Muscle layer of duodenum (tissue), 2 donors: ENCODE measurements at regions not wholly inside any gene's neighbourhood (a gene's known extent, or its start where the extent isn't known, plus 50 kb on each side); places are given as distances from the start of the nearest gene placed in this dataset.
"Not testable (repeated sequence)": the region's sequence is repeated elsewhere in the genome, so short reads cannot be mapped to it uniquely, and the experiment has no call there.

ENCODE experiments used
- H3K27ac ChIP-seq: one replicate; pipeline ENCODE4 v1.7.0; 2013; ENCODE audit warnings: mild to moderate bottlenecking, low read length
- H3K27me3 ChIP-seq: one replicate; pipeline ENCODE4 v1.7.0; 2013; ENCODE audit warnings: low read depth, mild to moderate bottlenecking, control low read depth, low read length
- H3K36me3 ChIP-seq, 2 donors: one replicate each; pipeline ENCODE4 v1.7.0; 2013; ENCODE audit warnings: low read length in 2 of 2, control low read depth in 1 of 2, mild to moderate bottlenecking in 1 of 2; ENCODE audit not compliant: insufficient read depth in 2 of 2, control insufficient read depth in 1 of 2
- H3K4me1 ChIP-seq, 2 donors: one replicate each; pipeline ENCODE4 v1.7.0; 2013; ENCODE audit warnings: low read length in 2 of 2, mild to moderate bottlenecking in 2 of 2, control low read depth in 1 of 2, moderate library complexity in 1 of 2; ENCODE audit not compliant: insufficient read depth in 2 of 2, control insufficient read depth in 1 of 2
- H3K4me3 ChIP-seq, 2 donors: one replicate each; pipeline ENCODE4 v1.7.0; 2013; ENCODE audit warnings: low read length in 2 of 2, low read depth in 1 of 2, mild to moderate bottlenecking in 1 of 2
- H3K9me3 ChIP-seq, 2 donors: one replicate each; pipeline ENCODE4 v1.7.0; 2013; ENCODE audit warnings: low read length in 2 of 2, control low read depth in 1 of 2, mild to moderate bottlenecking in 1 of 2; ENCODE audit not compliant: control insufficient read depth in 1 of 2
- donor health status: healthy.

DNA sequence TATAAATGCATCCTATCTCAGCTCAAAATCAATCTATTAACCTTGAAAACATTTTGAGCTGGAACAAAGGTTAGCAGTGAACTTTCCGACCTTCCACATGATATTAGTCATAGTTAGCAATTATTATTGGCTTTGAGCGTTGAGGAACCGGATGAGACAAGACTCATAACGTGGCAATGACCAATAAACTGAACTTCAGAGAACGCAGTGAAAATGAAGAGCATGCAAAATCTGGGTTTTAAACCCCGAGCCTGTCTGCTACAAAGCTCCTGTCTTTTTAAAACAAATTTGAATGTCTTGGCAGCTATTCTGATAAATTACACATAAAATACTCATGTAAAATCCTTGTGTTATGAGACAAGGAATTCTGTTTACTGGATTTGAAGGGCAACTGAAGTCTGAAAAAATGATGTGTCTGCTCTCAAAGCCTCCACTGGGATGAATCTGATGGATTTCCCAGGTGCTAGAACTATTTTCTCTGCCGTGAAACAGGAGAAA, 74.7 kb upstream of the ITGB1 start:
- Histone ChIP-seq H3K36me3 (no peaks in the 10 kb centered on the region), H3K27ac (no peak overlapping the region), H3K9me3 (no peaks in the 10 kb centered on the region), H3K27me3 (no peaks in the 10 kb centered on the region), H3K4me1 (no peaks in the 10 kb centered on the region), H3K4me3 (no peak overlapping the region)

DNA sequence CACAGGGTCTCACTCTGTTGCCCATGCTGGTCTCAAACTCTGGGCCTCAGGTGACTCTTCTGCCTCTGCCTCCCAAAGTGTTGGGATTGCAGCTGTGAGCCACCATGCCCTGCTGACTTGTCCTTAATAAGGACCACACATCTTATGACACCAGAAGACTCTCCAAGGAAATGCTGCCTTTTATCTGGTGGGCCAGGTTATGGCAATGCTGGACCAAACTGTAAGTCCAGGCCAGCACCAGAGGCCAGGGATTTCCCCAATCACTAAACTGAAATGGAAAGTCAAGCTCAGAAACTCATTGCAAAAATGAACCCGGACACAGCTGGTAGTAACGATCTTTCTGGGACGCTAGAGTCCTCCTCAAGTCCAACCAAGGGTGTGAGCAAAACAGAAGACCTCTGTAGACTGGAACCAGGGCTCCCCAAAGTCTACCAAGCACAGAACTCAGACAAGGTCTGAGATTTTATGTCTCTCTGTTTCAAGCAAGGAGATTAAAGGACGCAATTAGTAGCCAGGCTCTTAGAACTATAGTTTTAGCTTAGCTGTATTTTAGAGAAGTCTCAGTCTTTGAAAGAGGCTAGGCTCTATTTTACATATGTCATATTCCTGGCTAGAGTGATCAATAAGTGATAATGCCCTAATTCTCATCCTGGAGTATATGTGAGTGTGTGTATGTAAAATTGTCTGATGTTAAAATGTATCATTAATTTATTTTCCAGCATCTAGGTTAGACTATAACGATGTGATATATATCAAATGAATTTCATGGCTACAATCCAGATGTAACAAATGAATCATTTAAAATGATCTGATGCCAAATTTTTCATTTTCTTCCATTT, 74.0 kb upstream of the ITGB1 start:
- no peaks in the 10 kb centered on the region for H3K4me1 ChIP-seq
- no peak overlapping the region for H3K27ac ChIP-seq

DNA sequence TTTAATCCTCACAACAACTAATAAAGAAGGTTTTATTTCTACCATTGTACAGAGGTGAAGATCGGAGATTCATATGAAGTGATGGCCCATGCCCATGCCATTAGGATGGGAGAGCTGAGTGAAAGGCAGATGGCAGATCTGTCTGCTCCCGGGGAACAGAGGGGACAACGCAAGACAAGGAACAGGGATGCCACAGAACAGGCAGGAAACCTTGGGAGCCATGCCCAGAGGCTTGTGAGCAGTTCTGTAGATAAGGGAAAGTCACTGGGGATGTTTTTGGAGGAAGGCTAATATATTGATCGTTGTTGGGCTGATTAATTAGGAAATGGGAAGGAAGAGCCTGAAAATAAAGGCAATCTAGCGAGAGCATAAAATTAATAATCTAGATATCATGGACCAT, 73.1 kb upstream of the ITGB1 start:
- no peak overlapping the region for H3K27ac ChIP-seq
- H3K4me3 ChIP-seq, result no peak overlapping the region
- H3K4me1 ChIP-seq, result peaks cover 0 to 3% of the 10 kb centered on the region in 2 donors
- no peaks in the 10 kb centered on the region for H3K9me3 ChIP-seq
- H3K27me3 ChIP-seq, result no peaks in the 10 kb centered on the region
- H3K36me3 ChIP-seq, result no peaks in the 10 kb centered on the region

More for the DNA sequence above, 74.0 kb upstream of the ITGB1 start:
- Histone ChIP-seq H3K9me3 (no peaks in the 10 kb centered on the region), H3K36me3 (no peaks in the 10 kb centered on the region), H3K27me3 (no peaks in the 10 kb centered on the region), H3K4me3 (no peak overlapping the region)

DNA sequence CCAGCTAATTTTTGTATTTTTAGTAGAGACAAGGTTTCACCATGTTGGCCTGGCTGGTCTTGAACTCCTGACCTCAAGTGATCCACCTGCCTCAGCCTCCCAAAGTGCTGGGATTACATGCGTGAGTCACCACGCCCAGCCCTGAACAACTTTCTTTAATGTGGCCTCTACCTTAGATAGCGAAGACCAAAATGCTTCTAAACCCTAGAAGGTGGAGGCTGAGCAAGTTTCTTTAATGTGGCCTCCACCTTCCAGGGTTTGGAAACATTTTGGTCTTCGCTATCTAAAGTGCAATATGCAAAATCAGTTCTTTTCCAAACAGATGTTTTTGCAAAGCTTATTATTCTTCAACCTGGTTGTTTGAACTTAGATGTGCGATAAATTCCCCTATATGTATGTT, 70.5 kb upstream of the ITGB1 start:
- not testable (repeated sequence) for H3K27ac ChIP-seq, H3K36me3 ChIP-seq, H3K9me3 ChIP-seq, H3K4me3 ChIP-seq, H3K27me3 ChIP-seq, H3K4me1 ChIP-seq

DNA sequence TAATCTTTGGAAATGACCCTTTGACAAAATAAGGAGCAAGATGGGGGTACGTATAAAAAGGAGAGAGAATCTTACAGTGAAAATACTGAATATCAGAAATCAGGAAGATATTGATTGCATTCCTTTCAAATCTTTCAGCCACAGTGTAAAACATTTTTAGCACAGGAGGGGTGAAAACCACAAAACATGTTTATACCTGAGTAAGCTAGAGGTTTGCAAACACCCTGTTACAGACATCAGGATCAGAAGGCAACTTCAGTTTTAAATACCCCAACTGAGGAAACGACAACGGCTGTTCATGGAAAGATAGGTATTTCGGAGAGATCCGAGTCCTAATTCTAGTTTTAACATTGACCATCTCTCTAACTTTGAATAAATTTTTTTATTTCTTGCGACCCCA, 69.1 kb upstream of the ITGB1 start:
- H3K4me3 ChIP-seq, result no peak overlapping the region
- no peak overlapping the region for H3K27ac ChIP-seq
- H3K27me3 ChIP-seq, result no peaks in the 10 kb centered on the region
- H3K36me3 ChIP-seq, result no peaks in the 10 kb centered on the region
- H3K9me3 ChIP-seq, result no peaks in the 10 kb centered on the region
- H3K4me1 ChIP-seq, result peaks cover 0 to 6% of the 10 kb centered on the region in 2 donors

DNA sequence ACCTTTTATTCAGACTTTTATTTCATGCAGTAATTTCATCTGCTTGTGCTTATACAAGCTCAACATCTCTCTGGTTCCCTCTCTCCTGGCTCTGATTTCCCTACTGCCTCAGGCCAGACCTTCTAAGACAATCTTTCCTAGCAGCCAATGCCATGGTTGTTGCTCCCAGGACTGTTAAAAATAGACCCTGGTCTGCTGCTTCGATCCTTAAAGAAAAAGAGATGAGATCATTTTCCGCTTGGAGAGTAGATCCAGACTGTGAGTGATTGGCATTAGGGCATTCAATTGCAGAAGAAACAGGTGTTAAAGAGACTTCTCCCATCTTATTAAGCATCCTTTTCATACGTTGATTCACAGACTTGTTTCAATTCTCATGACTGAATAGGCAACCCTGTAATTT, 68.4 kb upstream of the ITGB1 start:
- H3K9me3 ChIP-seq, result no peaks in the 10 kb centered on the region

DNA sequence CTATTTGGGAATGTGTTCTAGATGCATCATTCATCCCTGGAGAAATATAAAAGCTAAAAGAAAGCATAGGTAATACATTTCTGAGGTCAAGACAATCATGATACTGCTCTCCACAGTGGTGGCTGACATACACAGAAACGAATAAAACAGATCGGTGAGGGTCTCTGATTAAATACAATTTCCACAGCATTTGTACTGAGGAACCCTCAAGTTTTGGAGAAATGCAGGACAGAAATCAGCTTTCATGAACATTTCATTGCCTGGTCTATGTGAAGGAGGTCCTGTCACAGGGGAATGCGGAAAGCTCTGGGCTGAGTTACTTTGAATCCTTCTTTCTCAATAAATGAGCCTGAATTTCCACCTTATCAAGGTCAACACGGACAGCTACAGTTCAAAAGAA, 67.9 kb upstream of the ITGB1 start:
- no peaks in the 10 kb centered on the region for H3K9me3 ChIP-seq
- H3K4me1 ChIP-seq, result peaks cover 0 to 6% of the 10 kb centered on the region in 2 donors
- H3K27ac ChIP-seq, result no peak overlapping the region
- no peaks in the 10 kb centered on the region for H3K36me3 ChIP-seq
- H3K27me3 ChIP-seq, result no peaks in the 10 kb centered on the region
- no peak overlapping the region for H3K4me3 ChIP-seq

More for the DNA sequence above, 68.4 kb upstream of the ITGB1 start:
- no peak overlapping the region for H3K27ac ChIP-seq
- H3K4me3 ChIP-seq, result no peak overlapping the region
- H3K27me3 ChIP-seq, result no peaks in the 10 kb centered on the region
- no peaks in the 10 kb centered on the region for H3K36me3 ChIP-seq
- H3K4me1 ChIP-seq, result peaks cover 0 to 6% of the 10 kb centered on the region in 2 donors

DNA sequence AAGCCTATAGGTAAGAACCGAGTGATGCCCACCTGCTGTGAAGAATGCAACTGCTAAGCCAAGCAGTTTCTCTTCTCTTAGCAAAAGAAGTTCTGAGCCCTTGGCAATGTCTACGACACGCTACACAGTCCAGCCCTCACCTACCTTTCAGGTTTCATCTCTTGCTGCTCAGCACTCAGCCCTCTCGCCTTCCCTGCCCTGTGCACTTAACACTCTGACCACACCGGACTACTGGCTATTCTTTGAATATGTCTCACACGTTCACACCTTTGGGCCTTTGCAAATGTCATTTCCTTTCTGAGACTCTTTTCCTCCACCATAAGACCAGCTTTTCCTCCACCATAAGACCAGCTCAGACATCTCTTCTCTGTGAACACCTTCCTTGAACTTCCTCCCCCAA, 67.0 kb upstream of the ITGB1 start:
- H3K36me3 ChIP-seq, result no peaks in the 10 kb centered on the region
- H3K27me3 ChIP-seq, result no peaks in the 10 kb centered on the region
- no peak overlapping the region for H3K27ac ChIP-seq
- no peaks in the 10 kb centered on the region for H3K9me3 ChIP-seq
- peaks cover 0 to 6% of the 10 kb centered on the region in 2 donors for H3K4me1 ChIP-seq
- no peak overlapping the region for H3K4me3 ChIP-seq

DNA sequence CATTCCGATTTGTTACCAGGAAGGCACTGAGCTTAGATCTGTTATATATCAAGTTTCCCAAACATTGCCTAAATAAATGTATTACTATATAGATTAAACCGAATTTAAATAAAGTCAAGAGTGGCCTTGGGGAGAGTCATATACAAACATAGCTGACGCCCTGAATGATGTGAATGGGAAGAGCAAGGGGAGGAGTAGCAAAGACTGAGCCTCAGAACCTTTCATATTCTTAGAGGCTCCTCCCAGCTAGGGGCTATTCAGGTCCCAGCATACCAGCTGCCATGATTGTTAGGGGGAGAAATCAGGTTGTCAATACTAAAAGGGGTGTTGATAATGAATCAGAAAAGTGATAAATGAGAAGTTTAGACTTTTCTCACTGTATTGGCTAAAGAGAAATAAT, 64.7 kb upstream of the ITGB1 start:
- no peak overlapping the region for H3K27ac ChIP-seq
- no peaks in the 10 kb centered on the region for H3K9me3 ChIP-seq
- no peaks in the 10 kb centered on the region for H3K36me3 ChIP-seq
- H3K4me3 ChIP-seq, result no peak overlapping the region
- peaks cover 0 to 6% of the 10 kb centered on the region in 2 donors for H3K4me1 ChIP-seq
- H3K27me3 ChIP-seq, result no peaks in the 10 kb centered on the region

DNA sequence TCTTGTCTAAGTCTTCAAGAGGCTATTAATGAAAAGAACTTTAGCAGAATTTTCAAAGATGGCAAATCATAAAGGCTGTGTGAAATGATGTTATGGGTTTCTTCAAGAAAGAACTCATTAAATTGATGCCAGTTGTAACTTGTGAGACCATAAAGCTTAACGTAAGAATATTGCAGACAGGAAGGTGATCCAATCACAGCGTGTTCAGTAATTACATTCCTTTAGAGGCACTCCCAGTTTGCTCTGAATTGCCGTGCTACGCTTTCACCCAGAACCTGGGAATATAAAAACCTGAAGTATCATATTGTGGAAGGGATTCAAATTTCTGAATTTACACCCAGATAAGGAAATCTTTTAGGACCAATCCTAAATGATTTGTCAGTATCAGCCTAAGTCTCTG, 64.1 kb upstream of the ITGB1 start:
- Histone ChIP-seq H3K9me3 (no peaks in the 10 kb centered on the region), H3K36me3 (no peaks in the 10 kb centered on the region), H3K4me3 (no peak overlapping the region), H3K27me3 (no peaks in the 10 kb centered on the region), H3K4me1 (peaks cover 0 to 6% of the 10 kb centered on the region in 2 donors), H3K27ac (no peak overlapping the region)

DNA sequence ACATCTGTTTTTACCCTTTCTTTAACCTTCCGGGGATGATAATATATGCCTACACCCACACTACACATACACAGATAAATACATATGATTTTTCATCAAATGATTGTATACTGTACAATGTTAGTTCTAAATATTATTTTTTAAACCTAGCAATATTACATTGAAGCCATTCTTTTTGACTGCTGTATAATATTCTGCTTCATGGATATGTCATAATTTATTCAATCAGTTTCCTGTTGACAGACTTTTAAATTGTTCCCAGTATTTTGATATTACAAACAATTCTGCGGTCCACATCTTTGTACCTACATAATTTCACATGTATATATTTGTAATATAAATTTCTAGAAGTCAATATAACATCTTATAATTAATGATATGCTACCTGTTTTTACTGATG, 59.0 kb upstream of the ITGB1 start:
- Histone ChIP-seq H3K4me3 (no peak overlapping the region), H3K36me3 (no peaks in the 10 kb centered on the region), H3K4me1 (no peaks in the 10 kb centered on the region), H3K9me3 (no peaks in the 10 kb centered on the region), H3K27ac (no peak overlapping the region), H3K27me3 (no peaks in the 10 kb centered on the region)
